ENCODE measurements at regions not wholly inside any gene's neighbourhood (a gene's known extent, or its start where the extent isn't known, plus 50 kb on each side); places are given as distances from the start of the nearest gene placed in this dataset.

DNA sequence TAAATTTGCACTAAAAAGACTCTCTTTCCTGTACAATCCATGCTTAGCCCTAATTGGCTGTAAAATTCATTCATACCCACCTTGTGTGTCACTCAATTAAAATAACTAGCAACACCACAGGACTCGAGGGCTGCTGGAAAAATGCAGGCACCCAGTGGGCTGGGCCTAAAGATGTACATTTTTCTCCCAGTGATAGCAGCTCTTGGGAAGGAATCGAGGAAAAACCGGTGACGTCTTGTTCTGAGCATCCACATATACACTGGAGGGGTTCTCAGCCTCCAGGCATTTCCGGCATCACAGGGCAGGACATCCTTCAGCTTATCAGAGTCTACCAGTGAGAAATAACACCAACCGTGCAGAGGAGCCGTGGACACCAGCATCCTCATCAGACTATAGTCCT, 85.8 kb upstream of the PITRM1 start:
- TF ChIP-seq, protein P1, sequence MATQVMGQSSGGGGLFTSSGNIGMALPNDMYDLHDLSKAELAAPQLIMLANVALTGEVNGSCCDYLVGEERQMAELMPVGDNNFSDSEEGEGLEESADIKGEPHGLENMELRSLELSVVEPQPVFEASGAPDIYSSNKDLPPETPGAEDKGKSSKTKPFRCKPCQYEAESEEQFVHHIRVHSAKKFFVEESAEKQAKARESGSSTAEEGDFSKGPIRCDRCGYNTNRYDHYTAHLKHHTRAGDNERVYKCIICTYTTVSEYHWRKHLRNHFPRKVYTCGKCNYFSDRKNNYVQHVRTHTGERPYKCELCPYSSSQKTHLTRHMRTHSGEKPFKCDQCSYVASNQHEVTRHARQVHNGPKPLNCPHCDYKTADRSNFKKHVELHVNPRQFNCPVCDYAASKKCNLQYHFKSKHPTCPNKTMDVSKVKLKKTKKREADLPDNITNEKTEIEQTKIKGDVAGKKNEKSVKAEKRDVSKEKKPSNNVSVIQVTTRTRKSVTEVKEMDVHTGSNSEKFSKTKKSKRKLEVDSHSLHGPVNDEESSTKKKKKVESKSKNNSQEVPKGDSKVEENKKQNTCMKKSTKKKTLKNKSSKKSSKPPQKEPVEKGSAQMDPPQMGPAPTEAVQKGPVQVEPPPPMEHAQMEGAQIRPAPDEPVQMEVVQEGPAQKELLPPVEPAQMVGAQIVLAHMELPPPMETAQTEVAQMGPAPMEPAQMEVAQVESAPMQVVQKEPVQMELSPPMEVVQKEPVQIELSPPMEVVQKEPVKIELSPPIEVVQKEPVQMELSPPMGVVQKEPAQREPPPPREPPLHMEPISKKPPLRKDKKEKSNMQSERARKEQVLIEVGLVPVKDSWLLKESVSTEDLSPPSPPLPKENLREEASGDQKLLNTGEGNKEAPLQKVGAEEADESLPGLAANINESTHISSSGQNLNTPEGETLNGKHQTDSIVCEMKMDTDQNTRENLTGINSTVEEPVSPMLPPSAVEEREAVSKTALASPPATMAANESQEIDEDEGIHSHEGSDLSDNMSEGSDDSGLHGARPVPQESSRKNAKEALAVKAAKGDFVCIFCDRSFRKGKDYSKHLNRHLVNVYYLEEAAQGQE (IDR thresholded peaks at IDR 0.05; ENCODE audit: insufficient replicate concordance, low read depth), result no peak
- TF ChIP-seq, protein P2, sequence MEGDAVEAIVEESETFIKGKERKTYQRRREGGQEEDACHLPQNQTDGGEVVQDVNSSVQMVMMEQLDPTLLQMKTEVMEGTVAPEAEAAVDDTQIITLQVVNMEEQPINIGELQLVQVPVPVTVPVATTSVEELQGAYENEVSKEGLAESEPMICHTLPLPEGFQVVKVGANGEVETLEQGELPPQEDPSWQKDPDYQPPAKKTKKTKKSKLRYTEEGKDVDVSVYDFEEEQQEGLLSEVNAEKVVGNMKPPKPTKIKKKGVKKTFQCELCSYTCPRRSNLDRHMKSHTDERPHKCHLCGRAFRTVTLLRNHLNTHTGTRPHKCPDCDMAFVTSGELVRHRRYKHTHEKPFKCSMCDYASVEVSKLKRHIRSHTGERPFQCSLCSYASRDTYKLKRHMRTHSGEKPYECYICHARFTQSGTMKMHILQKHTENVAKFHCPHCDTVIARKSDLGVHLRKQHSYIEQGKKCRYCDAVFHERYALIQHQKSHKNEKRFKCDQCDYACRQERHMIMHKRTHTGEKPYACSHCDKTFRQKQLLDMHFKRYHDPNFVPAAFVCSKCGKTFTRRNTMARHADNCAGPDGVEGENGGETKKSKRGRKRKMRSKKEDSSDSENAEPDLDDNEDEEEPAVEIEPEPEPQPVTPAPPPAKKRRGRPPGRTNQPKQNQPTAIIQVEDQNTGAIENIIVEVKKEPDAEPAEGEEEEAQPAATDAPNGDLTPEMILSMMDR (IDR thresholded peaks at IDR 0.05; ENCODE audit: insufficient read depth, low read length), result no peak
- TF ChIP-seq POLR2AphosphoS5 (IDR thresholded peaks at IDR 0.05; ENCODE audit: low read depth) (no peak), GABPA (IDR thresholded peaks at IDR 0.05; ENCODE audit: low read depth) (no peak), SPI1 (IDR thresholded peaks at IDR 0.05; ENCODE audit: borderline replicate concordance, low read depth) (no peak)
